Hematopoietic multipotent progenitor cell (in vitro differentiated cells): ENCODE measurements at regions not wholly inside any gene's neighbourhood (a gene's known extent, or its start where the extent isn't known, plus 50 kb on each side); places are given as distances from the start of the nearest gene placed in this dataset.

ENCODE experiments used
- DNase-seq, 3 donors: peaks; one replicate each; pipeline ENCODE4 v3.0.0-alpha.2; 2011 to 2015; ENCODE audit warnings: low read depth in 2 of 3, low spot score in 2 of 3

DNA sequence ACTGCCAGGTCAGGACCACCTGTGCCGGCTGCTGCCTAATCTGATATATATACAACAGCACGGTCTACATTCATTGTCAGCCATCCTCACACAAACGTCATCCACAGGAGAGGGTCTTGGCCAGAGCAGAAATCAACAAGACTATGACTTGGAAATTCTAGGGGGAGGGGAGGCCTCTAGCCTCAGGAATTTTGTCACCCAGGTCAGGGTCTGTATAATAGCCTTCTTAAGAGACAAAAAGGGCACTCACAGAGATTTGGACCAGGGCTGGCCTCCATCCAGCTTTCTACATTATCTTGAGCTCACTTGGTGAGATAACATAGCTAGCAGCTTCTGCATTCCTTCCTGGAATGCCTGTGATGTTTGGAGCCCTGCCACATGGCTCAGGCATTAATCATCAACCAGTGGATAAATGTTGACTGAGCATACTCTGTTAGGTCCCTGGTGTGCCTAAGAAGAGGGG, 50.4 kb upstream of the CTIF start:
- no peak for DNase-seq

DNA sequence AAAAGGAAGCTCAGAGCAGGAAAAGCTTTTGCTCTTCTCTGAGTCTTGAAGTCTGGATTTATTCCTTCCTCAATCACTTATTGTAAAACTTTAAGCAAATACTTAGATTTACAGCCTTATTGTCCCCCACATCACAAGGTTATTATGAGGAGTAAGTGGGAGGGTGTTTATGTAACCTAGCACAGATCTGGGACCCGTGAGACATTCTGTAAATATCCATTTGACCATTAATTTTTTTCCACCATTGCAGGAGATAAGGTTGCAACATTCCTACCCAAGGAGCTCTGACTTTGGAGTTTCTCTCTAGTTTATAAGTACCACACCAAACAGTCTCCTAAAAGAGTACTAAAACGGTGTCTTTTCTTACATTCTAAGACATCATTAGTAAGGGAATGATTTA, 52.1 kb upstream of the CTIF start:
- no peak for DNase-seq

DNA sequence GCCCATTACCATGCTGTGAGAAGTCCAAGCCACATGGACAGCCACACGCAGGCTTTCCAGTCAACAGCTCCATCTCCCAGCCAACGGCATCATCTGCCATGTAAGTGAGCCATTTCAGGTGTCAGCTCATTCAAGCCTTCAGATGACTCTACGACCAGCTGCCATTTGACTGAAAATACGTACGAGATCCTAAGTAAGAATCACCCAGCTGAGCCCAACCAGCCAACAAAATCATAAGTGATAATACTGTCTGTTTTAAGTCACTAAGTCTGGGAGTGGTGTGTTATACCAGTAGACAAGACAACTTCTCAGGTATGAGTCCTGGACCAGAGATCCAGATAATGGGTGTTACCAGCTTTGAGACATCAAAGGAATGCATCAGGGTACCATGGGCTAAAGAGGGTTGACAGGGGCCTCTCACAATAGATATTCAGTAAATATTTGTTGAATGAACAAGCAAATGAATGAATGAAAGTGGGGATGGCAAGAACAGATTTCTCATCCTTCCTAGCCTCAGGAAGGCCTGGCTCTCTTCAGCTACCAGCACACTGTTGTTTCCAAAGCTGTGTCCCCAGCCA, 52.9 kb upstream of the CTIF start:
- DNase-seq, result no peak

DNA sequence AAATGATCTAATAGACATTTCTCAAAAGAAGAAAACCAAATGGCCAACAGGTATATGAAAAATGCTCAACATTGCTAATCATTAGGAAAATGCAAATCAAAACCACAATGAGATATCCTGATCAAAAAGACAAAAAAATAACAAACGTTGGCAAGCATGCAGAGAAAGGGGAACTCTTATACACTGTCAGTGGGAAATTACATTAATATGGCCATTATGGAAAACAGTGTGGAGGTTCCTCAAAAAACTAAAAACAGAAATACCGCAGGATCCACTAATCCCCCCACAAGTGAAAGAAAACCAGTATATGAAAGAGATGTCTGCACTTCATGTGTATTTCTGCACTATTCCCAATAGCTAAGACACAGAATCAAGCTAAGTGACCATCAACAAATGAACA, 57.7 kb upstream of the CTIF start:
- DNase-seq, result no peak

DNA sequence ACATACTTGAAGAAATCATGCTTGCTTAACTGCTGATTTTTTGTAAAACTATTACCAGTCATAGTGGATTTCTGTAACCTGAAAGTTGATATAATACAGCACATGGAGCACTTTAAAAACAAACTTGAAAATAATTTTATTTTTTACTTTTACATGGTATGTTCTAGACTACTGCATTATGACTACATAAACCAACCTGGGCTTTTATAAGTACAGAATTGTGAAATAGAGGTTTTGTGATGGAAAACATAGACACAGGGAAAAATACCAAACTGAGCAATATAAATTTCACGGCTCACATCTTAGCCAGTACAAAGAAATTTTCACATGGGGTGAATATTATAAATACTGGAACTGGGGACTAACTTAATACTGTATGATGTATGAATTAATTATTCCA, 59.3 kb upstream of the CTIF start:
- DNase-seq, result no peak

DNA sequence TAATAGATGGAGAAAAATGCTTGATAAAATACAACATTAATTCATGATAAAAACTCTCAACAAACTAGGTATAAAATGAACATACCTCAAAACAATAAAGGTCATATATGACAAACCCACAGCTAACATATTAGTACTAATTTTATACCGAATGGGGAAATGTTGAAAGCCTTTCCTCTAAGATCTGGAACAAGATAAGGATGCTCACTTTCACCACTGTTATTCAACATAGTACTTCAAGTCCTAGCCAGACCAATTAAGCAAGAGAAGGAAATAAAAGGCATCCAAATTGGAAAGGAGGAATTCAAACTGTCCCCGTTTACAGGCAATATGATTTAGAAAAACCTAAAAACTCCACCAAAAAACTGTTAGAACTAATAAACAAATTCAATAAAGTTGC, 61.5 kb upstream of the CTIF start:
- DNase-seq, result no peak

DNA sequence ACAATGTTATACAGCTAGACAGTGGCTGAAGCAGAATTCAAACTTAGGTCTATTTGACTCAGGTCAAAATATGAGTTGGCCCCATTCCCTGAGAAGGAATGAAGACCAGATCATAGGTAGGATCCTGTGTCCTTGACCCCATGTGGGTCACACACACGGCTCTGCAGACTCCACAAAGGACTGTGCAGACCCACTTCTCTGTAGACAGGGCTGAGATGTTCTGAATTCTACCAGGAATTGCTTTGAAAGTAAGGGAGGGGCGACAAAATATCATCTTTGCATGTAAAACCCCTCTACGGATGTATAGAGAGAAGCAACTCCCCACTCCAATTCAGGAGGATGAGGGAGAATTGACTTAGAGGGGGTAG, 62.3 kb upstream of the CTIF start:
- DNase-seq, result no peak

DNA sequence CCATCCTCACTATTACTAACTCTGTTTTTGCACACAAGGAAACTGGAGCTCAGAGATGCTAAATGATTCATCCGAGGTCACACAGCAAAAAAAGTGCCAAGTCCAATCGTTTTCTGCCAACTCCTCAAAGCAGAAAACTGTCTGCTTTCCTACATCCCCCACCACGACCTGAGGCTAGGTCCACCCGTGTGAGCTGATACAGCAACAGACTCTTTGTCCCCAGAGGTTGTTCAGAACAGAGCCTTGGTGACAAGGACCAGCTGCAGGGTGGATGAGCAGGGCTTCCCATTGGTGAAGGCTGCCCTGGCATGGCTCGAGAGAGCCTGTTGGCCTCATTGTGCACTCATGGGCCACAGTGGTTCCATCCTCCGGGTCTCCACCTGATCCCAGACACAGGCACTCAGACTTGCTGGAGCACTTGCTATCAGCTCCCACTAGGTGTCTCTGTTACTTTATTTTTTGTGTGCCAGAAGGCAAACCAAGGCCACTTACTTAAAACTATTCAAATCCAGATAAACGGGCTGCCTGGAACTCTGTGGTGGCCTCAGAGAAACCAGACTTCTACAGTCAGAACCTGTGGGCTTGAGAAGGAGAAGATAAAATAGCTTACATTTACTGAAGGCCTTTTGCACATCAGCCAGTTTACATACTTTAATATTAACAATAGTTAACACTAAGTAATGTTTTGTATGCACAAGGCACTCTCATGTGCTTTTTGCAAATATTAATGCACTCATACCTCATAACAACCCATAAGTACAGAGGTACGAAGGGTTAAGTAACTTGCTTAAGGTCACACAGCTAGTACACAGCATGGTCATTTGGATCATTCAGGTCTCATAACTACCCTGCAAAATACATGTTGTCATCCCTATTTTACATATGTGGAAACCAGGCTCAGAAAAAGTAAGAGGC, 62.9 kb upstream of the CTIF start:
- peak in 2 of 3 donors; percentile 70 to 84 for DNase-seq

DNA sequence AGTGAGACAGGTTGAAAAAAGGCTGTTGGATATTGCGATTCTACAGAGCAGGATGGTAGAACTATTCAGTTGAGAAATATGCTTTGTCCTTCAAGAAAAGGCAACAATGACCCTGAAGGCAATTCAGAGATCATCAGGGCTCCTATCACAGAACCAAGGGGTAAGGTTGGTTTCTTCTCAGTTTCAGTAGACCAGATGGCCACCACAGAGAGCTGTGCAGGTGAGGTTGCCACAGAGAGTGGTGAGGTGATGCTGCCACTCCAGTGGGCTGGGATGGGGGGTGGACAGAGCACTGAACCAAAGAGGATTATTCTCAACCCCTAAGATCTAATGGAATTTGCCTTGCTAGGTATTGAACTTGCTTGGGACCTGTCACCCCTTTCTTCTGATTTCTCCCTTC, 64.6 kb upstream of the ZBTB7C start:
- DNase-seq, result no peak

DNA sequence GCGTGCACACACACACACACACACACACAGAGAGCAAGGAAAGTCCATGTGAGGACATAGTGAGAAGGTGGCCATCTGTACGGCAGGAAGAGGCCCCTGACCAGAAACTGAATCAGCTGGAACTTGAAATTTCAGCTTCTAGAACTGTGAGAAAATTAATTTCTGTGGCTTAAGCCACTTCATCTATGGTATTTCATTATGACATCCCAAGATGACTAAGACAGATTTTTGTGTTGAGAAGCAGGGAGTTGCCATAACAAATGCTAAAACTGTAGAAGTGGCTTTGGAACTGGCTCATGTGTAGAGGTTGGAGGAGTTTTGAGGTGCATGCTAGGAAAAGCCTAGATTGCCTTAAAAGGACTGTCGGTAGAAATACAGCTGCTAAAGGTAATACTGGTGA, 63.4 kb upstream of the ZBTB7C start:
- no peak for DNase-seq

DNA sequence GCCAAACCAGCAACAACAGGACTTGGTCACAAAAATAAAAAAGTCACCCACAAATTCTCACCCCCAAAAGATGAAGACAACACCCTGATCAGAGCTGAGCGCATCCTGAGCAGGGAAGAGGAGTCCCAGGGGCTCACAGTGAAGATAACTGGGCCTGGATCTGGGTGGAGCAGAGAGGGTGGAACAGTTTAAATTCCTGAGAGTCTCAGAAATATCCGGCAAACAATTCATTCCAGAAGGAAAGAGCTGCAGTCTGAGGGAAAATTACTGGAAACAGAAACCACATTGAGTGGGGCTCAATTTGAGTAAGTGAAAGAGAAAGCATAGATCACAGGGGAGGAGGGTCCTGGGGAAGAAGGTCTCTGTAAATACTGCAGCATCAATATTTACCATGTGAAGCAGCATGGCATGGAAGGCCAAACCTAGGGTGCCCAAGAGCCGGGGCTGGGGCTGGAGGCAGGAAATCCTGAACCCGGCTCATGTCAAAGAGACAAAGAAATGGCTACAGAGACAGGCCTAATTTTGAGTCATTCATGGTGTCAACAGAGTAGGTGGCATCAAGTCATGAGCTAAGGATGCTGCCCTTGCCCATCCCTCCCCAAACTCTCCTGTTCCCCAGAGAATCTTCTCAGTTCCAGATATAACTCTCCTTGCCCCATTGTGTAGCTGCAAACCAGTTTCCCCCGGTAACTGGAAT, 61.4 kb upstream of the ZBTB7C start:
- no peak for DNase-seq

DNA sequence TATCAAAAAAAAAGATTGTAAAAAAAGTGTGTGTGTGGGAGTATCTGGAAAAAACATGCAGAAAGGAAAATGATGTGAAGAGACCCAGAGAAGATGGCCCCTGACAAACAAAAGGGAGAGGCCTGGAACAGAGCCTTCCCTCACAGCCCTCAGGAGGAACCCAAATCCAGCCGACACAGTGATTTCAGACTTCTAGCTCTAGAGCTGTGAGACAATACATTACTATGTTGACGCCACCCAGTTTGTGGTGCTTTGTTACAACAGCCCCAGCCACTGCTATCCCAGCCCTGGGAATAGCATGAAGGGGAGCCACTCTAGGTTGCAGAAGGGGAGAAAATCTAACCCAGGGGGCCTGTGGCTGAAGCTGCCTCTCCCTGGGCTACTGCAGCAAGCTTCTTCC, 59.0 kb upstream of the ZBTB7C start:
- DNase-seq, result no peak

DNA sequence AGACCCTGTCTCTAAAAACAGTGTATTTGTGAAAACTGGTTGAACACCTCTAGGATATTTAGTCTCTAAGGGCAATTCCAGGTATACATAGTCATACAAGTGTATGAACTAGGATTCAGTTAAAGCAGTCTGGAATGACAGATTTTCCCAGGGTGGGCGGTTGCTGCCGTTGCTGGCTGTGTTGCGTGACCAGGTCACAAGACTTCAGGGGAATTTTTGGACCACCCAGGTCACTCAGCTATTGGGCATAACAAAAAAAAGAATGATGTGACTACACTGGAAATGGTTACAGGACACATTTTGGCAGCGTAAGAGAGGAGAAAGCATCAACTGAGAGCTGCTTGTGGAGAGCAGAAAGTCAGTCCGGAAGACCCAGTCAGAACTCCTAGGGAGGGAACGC, 58.0 kb upstream of the ZBTB7C start:
- DNase-seq, result no peak

DNA sequence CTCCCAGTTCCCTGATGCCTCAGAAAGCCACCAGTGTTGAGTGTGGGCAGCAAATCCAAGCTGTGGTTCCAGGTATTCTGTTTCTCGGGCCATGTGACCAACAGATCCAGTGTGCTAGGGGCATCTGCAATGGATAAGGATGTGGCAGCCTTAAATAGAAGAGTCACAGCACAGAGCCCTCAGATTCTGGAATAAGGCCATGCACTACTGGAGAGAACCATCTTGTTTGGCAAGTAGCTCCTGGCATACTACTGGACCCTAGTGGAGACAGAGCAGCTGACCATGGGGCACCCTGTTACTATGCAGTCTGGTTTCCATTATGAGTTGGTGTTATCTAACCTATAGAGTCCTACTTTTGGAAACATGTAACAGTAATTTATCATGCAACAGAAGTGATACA, 53.3 kb upstream of the ZBTB7C start:
- no peak for DNase-seq

DNA sequence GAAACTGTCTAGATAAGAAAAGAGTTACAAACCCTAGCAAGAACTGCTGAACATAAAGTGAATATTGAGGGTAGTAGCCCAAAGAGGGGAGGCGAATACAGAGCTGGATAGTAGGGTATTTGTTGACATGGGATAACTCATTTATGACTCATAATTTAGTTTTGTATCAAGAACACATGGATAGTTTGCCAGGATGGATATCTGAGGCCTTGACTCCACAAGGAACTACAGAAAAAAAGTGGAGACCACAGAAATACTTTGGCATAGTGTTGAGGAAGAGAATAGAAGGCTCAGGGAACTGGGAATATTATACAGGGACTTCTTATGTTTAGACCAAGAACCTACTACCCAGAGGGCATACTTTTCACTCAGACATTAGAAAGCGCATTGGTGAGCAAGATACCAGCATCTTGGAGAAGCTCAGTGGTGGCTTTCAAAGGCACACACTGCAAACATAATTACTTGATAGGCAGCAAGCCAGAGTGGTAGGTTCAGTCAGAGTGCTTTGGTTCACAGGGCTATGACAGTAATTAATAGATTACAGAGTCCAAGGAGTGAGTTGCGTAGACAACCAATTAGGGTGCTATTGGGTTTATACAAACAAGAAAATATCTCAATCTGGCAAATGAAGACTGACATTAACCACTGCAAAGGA, 51.9 kb upstream of the ZBTB7C start:
- no peak for DNase-seq

DNA sequence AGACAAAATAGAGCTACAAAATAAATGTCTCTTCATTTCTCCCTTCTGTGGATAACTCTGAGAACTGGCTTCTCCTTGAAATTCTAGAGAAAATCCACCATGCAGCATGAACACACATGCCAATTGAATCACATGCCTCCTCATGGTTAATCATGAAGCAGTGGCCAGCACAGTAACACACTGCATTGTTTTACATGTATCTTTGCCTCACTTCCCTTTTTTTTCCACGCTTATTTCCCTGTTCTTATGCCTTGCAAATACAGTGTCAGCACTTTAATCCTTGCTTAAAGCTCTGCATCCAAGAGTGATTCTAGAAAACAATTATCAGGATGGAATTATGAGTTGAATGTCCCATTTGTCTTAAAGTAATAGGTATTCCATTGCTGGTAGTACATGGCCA, 50.3 kb upstream of the ZBTB7C start:
- peak in 1 of 3 donors; percentile 48 for DNase-seq

DNA sequence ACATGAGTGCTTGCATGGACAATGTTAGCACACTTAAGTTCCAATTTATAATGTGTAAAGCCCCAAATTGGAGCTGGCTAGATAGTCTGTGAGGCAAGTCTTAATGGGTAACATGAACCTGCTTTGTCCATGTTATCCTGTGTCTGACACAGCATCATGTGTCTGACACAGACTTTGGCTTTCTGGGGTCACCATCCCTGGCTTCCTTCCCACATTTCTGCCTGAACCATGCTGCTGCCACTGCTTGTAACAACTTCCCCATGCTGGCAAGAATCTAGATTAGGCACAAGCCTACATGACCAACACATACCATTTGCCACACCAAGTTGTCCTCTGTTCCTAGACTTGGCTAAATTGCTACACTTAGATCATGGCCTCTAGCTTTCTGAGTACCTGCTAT, 49.8 kb upstream of the ZBTB7C start:
- DNase-seq, result peak in 1 of 3 donors; percentile 31
